OCI-LY1 (cell line): ENCODE measurements at regions not wholly inside any gene's neighbourhood (a gene's known extent, or its start where the extent isn't known, plus 50 kb on each side); places are given as distances from the start of the nearest gene placed in this dataset.

Source experiments
- CTCF ChIP-seq: fragments of 200-600 bp; sonication (generic), shearing (Covaris generic); IDR thresholded peaks from 2 replicates; pipeline ENCODE4 v1.5.1; 2017; ENCODE audit warnings: mild to moderate bottlenecking, antibody characterized with exemption, low read length, moderate library complexity, mixed read lengths
- EZH2 ChIP-seq: fragments of 200-600 bp; sonication (generic), shearing (Covaris generic); IDR thresholded peaks from 2 replicates; pipeline ENCODE4 v1.8.0; 2017; ENCODE audit warnings: borderline replicate concordance, mixed run types, mild to moderate bottlenecking, antibody characterized with exemption, low read length, moderate library complexity, mixed read lengths

- TF ChIP-seq CTCF (no peak), EZH2 (no peak)
These were observed 96.7 kb upstream of the PABPC4L start for GRCh38 chr4:134298313-134298712.
